ENCODE measurements at regions not wholly inside any gene's neighbourhood (a gene's known extent, or its start where the extent isn't known, plus 50 kb on each side); places are given as distances from the start of the nearest gene placed in this dataset.

DNA sequence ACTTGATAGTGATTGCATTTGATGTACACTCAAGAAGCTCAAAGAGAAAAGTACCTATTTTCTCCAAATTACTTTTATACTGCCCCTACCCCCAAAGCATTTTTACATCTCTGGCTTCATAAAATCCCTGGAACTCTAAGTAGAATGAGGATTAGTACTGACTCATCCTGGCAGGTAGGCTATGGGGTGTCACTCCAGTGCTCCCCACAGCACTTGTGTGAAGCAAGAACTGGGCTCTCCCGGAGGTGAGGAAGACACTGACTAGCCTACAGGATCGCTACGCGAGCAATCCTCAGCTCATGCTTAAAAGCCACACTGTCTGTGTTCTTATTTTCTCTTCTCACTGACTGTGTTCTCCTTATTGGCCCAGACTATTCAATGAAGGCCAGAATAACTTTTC lies 90.4 kb upstream of the NDP start:
- POLR2A ChIA-PET (ENCODE audit: low non-redundant PET): no interaction called here
- DNase-seq (ENCODE audit: low spot score): no peak
- H3K27ac ChIP-seq: no peak overlapping the region
- TF ChIP-seq CTCF (conservative IDR thresholded peaks at IDR 0.05; ENCODE audit: low read depth): no peak
- CTCF ChIA-PET: no interaction called here

GRCh38 chrX:44062840-44063239 lies 89.7 kb upstream of the NDP start:
- no peak for TF ChIP-seq CTCF (conservative IDR thresholded peaks at IDR 0.05; ENCODE audit: low read depth)
- DNase-seq (ENCODE audit: low spot score): peak; percentile 27
- no peak overlapping the region for H3K27ac ChIP-seq
- ChIA-PET CTCF (no interaction called here), POLR2A (ENCODE audit: low non-redundant PET) (no interaction called here)

GRCh38 chrX:44061968-44062614 lies 88.9 kb upstream of the NDP start:
- no peak for DNase-seq (ENCODE audit: low spot score)
- CTCF ChIA-PET: no interaction called here
- no peak overlapping the region for H3K27ac ChIP-seq
- TF ChIP-seq CTCF (conservative IDR thresholded peaks at IDR 0.05; ENCODE audit: low read depth): no peak
- POLR2A ChIA-PET (ENCODE audit: low non-redundant PET): interaction anchor here (0.7 kb wide), 1 partner anchor 14 kb away, joined by 4 read pairs; no protein-coding TSS in a partner anchor

DNA sequence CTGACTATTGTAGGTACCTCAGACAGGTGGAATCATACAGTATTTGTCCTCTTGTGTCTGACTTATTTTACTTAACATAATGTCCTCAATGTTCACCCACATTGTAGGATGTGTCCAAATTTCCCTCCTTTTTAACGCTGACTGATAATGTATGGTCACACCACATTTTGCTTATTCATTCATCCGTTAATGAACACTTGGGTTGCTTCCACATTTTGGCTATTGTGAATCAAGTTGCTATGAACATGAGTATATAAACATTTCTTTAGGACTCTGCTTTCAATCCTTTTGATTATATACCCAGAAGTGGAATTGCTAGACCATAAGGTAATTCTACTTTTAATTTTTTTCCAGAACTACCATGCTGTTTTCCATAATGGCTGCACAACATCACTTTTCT lies 87.0 kb upstream of the NDP start:
- DNase-seq (ENCODE audit: low spot score): no peak
- no peak overlapping the region for H3K27ac ChIP-seq
- no peak for TF ChIP-seq CTCF (conservative IDR thresholded peaks at IDR 0.05; ENCODE audit: low read depth)
- ChIA-PET CTCF (interaction anchor here (0.6 kb wide), 1 partner anchor 136 kb away, joined by 3 read pairs; no protein-coding TSS in a partner anchor), POLR2A (ENCODE audit: low non-redundant PET) (no interaction called here)

DNA sequence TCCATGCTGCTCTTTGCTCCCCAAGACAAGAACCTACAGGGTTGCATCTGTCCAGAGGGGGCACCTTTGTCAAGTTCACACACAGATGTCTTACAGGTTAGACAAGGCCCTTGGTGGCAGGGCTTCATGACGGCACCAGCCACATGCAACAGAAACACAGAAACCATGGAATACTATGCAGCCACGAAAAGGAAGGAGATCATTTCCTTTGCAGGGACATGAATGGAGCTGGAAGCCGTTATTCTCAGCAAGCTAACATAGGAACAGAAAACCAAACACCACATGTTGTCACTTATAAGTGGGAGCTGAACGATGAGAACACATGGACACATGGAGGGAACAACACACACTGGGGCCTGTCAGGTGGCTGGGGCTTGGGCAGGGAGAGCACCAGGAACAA lies 85.1 kb upstream of the NDP start:
- ChIA-PET POLR2A (ENCODE audit: low non-redundant PET) (no interaction called here), CTCF (no interaction called here)
- no peak for DNase-seq (ENCODE audit: low spot score)
- no peak overlapping the region for H3K27ac ChIP-seq
- TF ChIP-seq CTCF (conservative IDR thresholded peaks at IDR 0.05; ENCODE audit: low read depth): no peak

DNA sequence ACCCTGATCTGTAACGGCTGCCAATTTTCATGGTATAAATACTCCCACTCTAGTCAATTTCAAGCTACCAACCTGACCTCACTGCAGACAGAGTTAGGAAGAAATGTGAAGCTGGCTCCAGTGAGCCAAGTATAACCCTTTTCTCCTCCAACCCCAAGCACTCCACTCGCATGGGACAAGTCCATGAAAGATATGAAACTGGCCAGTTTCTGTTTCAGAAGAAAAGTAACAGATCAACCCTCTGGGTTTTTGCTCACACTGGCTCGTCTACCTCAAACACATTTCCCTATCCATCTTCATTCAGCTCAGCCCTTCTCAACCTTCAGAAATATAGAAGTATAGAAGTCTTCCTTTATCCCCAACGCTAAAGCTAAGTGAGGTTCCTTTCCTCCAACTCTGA lies 82.4 kb upstream of the NDP start:
- no peak for TF ChIP-seq CTCF (conservative IDR thresholded peaks at IDR 0.05; ENCODE audit: low read depth)
- DNase-seq (ENCODE audit: low spot score): no peak
- H3K27ac ChIP-seq: no peak overlapping the region
- CTCF ChIA-PET: interaction anchor here (0.7 kb wide), 2 partner anchors 24 to 1705 kb away, joined by 3 to 5 read pairs; no protein-coding TSS in a partner anchor
- POLR2A ChIA-PET (ENCODE audit: low non-redundant PET): no interaction called here
